22Rv1 (cell line): ENCODE measurements at regions not wholly inside any gene's neighbourhood (a gene's known extent, or its start where the extent isn't known, plus 50 kb on each side); places are given as distances from the start of the nearest gene placed in this dataset.

Experiments used
- H3K27ac ChIP-seq: fragments of 450-650 bp; 2 replicates; pipeline ENCODE4 v1.5.1; 2017
- ZFX ChIP-seq: fragments of 450-650 bp; IDR thresholded peaks from 2 replicates; pipeline ENCODE4 v1.6.1; 2017; ENCODE audit warnings: antibody characterized with exemption, borderline replicate concordance
- TF ChIP-seq, protein P1 (sequence below): fragments of 450-650 bp; IDR thresholded peaks from 2 replicates; pipeline ENCODE4 v1.5.1; 2017; ENCODE audit warnings: mild to moderate bottlenecking

- no peak overlapping the region for H3K27ac ChIP-seq
- TF ChIP-seq ZFX: no peak
- TF ChIP-seq, protein P1, sequence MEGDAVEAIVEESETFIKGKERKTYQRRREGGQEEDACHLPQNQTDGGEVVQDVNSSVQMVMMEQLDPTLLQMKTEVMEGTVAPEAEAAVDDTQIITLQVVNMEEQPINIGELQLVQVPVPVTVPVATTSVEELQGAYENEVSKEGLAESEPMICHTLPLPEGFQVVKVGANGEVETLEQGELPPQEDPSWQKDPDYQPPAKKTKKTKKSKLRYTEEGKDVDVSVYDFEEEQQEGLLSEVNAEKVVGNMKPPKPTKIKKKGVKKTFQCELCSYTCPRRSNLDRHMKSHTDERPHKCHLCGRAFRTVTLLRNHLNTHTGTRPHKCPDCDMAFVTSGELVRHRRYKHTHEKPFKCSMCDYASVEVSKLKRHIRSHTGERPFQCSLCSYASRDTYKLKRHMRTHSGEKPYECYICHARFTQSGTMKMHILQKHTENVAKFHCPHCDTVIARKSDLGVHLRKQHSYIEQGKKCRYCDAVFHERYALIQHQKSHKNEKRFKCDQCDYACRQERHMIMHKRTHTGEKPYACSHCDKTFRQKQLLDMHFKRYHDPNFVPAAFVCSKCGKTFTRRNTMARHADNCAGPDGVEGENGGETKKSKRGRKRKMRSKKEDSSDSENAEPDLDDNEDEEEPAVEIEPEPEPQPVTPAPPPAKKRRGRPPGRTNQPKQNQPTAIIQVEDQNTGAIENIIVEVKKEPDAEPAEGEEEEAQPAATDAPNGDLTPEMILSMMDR: no peak
Observed at GRCh38 chr10:62578301-62578700, 204.1 kb downstream of the ZNF365 start.

DNA sequence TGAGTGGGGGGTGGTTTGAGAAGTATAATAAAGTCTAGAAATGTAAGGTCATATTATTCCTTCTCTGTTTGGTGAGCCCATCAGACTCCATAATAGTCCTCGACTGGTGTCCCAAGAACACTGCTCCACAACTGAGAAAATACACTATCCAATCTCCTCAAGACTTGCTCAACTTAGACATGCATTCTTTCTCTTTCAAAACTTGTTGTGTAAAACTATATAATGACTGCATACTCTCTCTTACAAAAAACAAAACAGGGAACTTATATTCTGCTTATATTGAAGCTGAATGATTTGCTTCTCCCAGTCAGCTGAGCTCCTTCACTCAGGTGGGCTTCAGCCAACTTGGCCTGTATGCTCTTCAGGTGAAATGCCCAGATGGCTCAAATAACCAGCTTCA, 204.7 kb downstream of the ZNF365 start:
- TF ChIP-seq ZFX: no peak
- TF ChIP-seq, protein P1: no peak
- no peak overlapping the region for H3K27ac ChIP-seq

DNA sequence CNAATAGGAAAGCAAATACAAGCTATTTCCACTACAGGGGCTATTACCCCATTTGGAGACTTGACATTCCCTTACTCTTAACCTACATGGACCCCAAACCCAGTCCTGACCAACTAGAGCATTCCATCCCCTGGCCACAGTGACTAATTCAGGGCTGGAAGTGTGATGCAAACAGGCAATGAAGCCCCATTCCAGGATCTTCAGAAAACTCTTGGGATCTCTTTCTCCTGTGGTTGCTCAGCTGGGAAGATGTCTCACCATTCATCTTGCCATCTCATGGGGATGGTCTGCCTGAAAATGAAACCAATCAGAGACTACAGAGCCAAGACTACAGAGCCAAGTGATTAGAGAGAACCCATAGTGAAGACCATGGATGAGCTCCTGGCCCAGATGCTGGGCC, 206.2 kb downstream of the ZNF365 start:
- H3K27ac ChIP-seq: no peak overlapping the region
- TF ChIP-seq ZFX: no peak
- TF ChIP-seq, protein P1: no peak

GRCh38 chr10:62581351-62581750, 207.2 kb downstream of the ZNF365 start:
- TF ChIP-seq, protein P1: no peak
- TF ChIP-seq ZFX: no peak
- no peak overlapping the region for H3K27ac ChIP-seq

DNA sequence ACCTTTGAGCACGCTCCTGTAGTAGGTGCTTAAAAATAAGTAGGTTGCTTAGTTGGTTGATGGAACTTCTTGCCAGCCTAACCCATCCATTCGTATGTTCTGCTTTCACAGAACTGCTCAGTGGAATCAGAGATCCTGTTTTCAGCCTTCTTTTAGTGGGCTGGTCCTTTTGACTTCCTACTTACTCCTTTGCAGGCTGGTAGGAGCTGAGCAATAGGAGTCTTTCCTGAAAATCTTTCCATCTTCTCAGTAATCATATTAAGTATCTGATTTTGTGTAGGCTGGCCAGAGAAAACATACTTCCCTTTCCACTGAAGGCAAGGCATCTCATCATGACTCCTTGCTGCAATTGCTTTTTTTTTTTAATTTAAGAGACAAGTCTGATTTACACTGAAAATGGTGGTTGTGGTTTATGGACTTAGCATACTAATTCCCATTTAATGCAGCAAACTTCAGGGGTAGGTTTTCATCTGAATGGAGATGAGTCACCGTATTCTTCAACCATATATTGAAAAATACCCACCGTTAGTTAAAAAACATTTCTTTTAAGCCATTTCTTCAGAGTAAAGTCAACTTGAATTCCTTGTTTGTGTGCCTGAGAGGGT, 208.0 kb downstream of the ZNF365 start:
- TF ChIP-seq ZFX: no peak
- TF ChIP-seq, protein P1: no peak
- no peak overlapping the region for H3K27ac ChIP-seq

- TF ChIP-seq, protein P1: no peak
- no peak for TF ChIP-seq ZFX
- H3K27ac ChIP-seq: no peak overlapping the region
Observed at GRCh38 chr10:62582804-62583208, 208.6 kb downstream of the ZNF365 start.

GRCh38 chr10:62583876-62584615, 209.9 kb downstream of the ZNF365 start:
- TF ChIP-seq ZFX: no peak
- TF ChIP-seq, protein P1: no peak
- H3K27ac ChIP-seq: no peak overlapping the region
